IgD-negative memory B cell (primary cell): ENCODE measurements at regions not wholly inside any gene's neighbourhood (a gene's known extent, or its start where the extent isn't known, plus 50 kb on each side); places are given as distances from the start of the nearest gene placed in this dataset.
A peak's percentile ranks its signal among the peaks of the same experiment; 100 is the strongest.
"Not testable (repeated sequence)": the region's sequence is repeated elsewhere in the genome, so short reads cannot be mapped to it uniquely, and the experiment has no call there.

ENCODE experiments used
- H3K27ac Mint-ChIP-seq, 3 donors: one replicate each; pipeline ENCODE4 v1.8.0; 2020 to 2022; ENCODE audit warnings: mild to moderate bottlenecking in 3 of 3, mixed read lengths in 3 of 3, moderate library complexity in 1 of 3
- H3K27me3 Mint-ChIP-seq: one replicate; pipeline ENCODE4 v1.8.0; 2021; ENCODE audit warnings: mixed read lengths
- H3K36me3 Mint-ChIP-seq: one replicate; pipeline ENCODE4 v1.8.0; 2020; ENCODE audit warnings: mild to moderate bottlenecking, mixed read lengths
- H3K4me1 Mint-ChIP-seq, 3 donors: one replicate each; pipeline ENCODE4 v1.8.0; 2020 to 2022; ENCODE audit warnings: mixed read lengths in 3 of 3, mild to moderate bottlenecking in 1 of 3
- H3K4me3 Mint-ChIP-seq, 4 donors: one replicate each; pipeline ENCODE4 v1.8.0; 2020 to 2022; ENCODE audit warnings: mild to moderate bottlenecking in 4 of 4, mixed read lengths in 4 of 4, moderate library complexity in 3 of 4
- H3K9me3 Mint-ChIP-seq, 3 donors: one replicate each; pipeline ENCODE4 v1.8.0; 2020 to 2021; ENCODE audit warnings: mixed read lengths in 3 of 3, mild to moderate bottlenecking in 1 of 3

DNA sequence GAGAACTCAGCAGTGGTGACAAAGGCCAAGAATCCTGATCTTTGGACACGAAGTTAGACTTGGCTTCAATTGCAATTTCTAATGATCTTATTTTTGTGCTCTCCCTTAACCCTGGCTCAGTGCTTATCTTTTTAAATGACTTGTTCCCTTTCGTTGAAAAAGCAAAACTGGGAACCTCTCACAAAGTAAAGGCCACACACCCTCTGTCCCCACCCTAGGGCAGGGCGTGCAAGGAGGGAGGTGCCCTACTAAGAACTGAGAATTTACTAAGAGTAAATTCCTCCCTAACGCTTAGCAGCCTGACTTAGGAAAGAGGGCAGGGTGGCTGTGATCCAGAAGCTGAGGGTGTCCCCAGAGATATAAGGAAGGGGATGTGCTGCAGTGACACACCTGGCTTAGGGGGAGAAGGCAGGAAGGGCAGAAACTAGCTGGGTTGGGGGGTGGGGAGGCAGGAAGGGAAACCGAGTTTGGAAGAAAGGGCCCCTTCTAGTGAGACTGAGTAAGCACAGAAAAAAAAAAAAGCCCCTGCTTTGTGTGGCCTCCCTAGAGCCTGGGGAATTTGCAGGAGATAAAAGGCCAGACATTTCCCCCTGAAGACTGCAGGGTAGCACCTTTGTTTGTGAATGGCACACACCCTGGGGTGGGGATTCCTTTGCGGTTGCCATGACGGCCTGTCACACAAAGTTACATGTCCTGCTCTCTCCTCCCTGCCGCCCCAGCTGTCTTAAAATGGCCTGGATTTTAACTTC is 435.1 kb downstream of the EFNB2 start:
- Mint-ChIP-seq H3K9me3 (peaks cover 0 to 8% (median 2%) of the 10 kb centered on the region in 3 donors), H3K4me1 (no peaks in the 10 kb centered on the region), H3K27me3 (no peaks in the 10 kb centered on the region), H3K4me3 (no peak overlapping the region), H3K36me3 (peaks cover 1% of the 10 kb centered on the region), H3K27ac (no peak overlapping the region)

GRCh38 chr13:106099765-106100164 is 435.7 kb downstream of the EFNB2 start:
- no peak overlapping the region for H3K27ac Mint-ChIP-seq
- H3K36me3 Mint-ChIP-seq = peaks cover 1% of the 10 kb centered on the region
- no peaks in the 10 kb centered on the region for H3K4me1 Mint-ChIP-seq
- no peaks in the 10 kb centered on the region for H3K27me3 Mint-ChIP-seq
- H3K9me3 Mint-ChIP-seq = peaks cover 0 to 8% (median 2%) of the 10 kb centered on the region in 3 donors
- no peak overlapping the region for H3K4me3 Mint-ChIP-seq

GRCh38 chr13:106098778-106099177 is 436.7 kb downstream of the EFNB2 start:
- Mint-ChIP-seq H3K4me1 (no peaks in the 10 kb centered on the region), H3K36me3 (peaks cover 1% of the 10 kb centered on the region), H3K27me3 (no peaks in the 10 kb centered on the region), H3K27ac (no peak overlapping the region), H3K9me3 (peaks cover 0 to 7% (median 2%) of the 10 kb centered on the region in 3 donors), H3K4me3 (no peak overlapping the region)

DNA sequence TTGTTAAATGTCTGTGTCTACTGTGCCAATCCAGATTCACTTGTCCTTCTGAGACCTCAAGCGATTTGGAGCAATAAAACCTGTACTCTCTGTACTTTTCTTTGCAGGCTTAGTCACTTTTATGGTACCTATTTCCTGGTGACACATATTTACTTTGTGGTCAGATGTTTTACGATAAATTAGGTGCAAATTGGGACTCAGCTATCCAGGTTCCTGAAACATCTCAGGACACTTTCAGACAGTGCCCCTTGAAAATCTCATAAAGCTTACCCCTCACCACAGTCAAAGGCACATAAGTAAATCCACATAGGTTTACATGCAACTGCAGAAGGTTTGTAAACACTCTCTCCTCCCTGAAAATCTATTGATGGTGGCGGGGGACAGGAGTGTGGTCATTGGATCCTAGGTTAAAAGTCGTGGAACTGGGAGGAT is 438.8 kb downstream of the EFNB2 start:
- Mint-ChIP-seq H3K27me3 (no peaks in the 10 kb centered on the region), H3K27ac (no peak overlapping the region), H3K36me3 (peaks cover 1% of the 10 kb centered on the region), H3K4me1 (no peaks in the 10 kb centered on the region), H3K4me3 (no peak overlapping the region), H3K9me3 (peaks cover 4 to 6% (median 4%) of the 10 kb centered on the region in 3 donors)

DNA sequence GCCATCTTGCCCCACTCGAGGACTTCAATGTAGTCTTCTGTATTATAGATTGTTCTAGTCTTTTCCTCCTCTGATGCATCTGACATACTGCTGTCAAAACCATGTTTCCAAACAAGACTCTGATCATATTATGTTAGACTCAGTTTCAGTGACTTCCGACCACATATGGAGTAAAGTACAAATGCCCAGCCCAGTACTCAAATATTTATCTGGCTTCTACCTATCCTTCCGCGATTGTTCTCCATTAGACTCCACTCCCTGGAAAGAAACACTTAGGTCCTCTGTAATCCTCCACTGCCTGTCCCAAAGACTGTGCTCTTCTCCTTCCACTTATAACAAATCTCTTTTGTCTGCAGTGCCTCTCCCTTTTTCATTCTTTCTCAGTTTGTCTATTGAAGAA is 439.5 kb downstream of the EFNB2 start:
- no peak overlapping the region for H3K27ac Mint-ChIP-seq
- no peaks in the 10 kb centered on the region for H3K27me3 Mint-ChIP-seq
- peaks cover 1% of the 10 kb centered on the region for H3K36me3 Mint-ChIP-seq
- no peak overlapping the region for H3K4me3 Mint-ChIP-seq
- H3K9me3 Mint-ChIP-seq = peaks cover 4 to 6% (median 4%) of the 10 kb centered on the region in 3 donors
- no peaks in the 10 kb centered on the region for H3K4me1 Mint-ChIP-seq

DNA sequence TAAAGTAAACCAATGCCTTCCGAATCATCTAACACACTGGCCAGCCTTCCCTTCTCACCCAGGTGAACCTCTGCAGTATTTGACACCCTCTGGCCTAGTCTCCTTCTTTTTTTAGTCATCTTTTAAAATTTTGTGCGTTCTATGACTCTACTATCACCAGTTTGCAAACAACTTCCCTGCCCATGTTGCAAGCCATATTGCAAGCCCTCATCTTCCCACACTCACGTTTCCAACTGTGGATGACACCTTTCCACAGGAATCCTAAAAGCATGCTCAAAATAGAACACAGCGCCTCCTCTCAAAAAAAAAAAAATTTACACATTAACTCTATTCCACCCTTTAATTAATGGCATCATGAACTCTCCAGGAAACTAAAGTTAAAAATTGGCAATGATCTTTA is 440.1 kb downstream of the EFNB2 start:
- no peaks in the 10 kb centered on the region for H3K27me3 Mint-ChIP-seq
- H3K9me3 Mint-ChIP-seq = peaks cover 4 to 6% (median 4%) of the 10 kb centered on the region in 3 donors
- H3K4me1 Mint-ChIP-seq = no peaks in the 10 kb centered on the region
- H3K27ac Mint-ChIP-seq = no peak overlapping the region
- H3K36me3 Mint-ChIP-seq = peaks cover 1% of the 10 kb centered on the region
- H3K4me3 Mint-ChIP-seq = no peak overlapping the region

GRCh38 chr13:106090001-106090400 is 445.5 kb downstream of the EFNB2 start:
- H3K36me3 Mint-ChIP-seq = no peaks in the 10 kb centered on the region
- peaks cover 0 to 4% (median 2%) of the 10 kb centered on the region in 3 donors for H3K9me3 Mint-ChIP-seq
- H3K27me3 Mint-ChIP-seq = no peaks in the 10 kb centered on the region
- H3K4me3 Mint-ChIP-seq = no peak overlapping the region
- H3K27ac Mint-ChIP-seq = peak overlapping the region in 1 of 3 donors; percentile 75
- no peaks in the 10 kb centered on the region for H3K4me1 Mint-ChIP-seq

- Mint-ChIP-seq H3K27me3 (no peaks in the 10 kb centered on the region), H3K9me3 (peaks cover 0 to 4% (median 2%) of the 10 kb centered on the region in 3 donors), H3K4me3 (peak overlapping the region in 1 of 4 donors; percentile 3), H3K4me1 (no peaks in the 10 kb centered on the region), H3K36me3 (no peaks in the 10 kb centered on the region), H3K27ac (no peak overlapping the region)
Observed at GRCh38 chr13:106089261-106089980, 446.0 kb downstream of the EFNB2 start.

GRCh38 chr13:106088085-106088484 is 447.4 kb downstream of the EFNB2 start:
- Mint-ChIP-seq H3K36me3 (no peaks in the 10 kb centered on the region), H3K4me1 (no peaks in the 10 kb centered on the region), H3K4me3 (no peak overlapping the region), H3K27me3 (no peaks in the 10 kb centered on the region), H3K9me3 (peaks cover 0 to 4% (median 2%) of the 10 kb centered on the region in 3 donors), H3K27ac (no peak overlapping the region)

- H3K27me3 Mint-ChIP-seq = no peaks in the 10 kb centered on the region
- H3K9me3 Mint-ChIP-seq = peaks cover 0 to 2% (median 0%) of the 10 kb centered on the region in 3 donors
- no peaks in the 10 kb centered on the region for H3K36me3 Mint-ChIP-seq
- H3K4me1 Mint-ChIP-seq = no peaks in the 10 kb centered on the region
- H3K4me3 Mint-ChIP-seq = no peak overlapping the region
- no peak overlapping the region for H3K27ac Mint-ChIP-seq
Observed at GRCh38 chr13:106087201-106087600, 448.3 kb downstream of the EFNB2 start.

GRCh38 chr13:106083620-106084350 is 451.7 kb downstream of the EFNB2 start:
- no peaks in the 10 kb centered on the region for H3K36me3 Mint-ChIP-seq
- no peak overlapping the region for H3K27ac Mint-ChIP-seq
- H3K9me3 Mint-ChIP-seq = peaks cover 0 to 9% (median 2%) of the 10 kb centered on the region in 3 donors
- no peaks in the 10 kb centered on the region for H3K27me3 Mint-ChIP-seq
- H3K4me1 Mint-ChIP-seq = no peaks in the 10 kb centered on the region
- no peak overlapping the region for H3K4me3 Mint-ChIP-seq

DNA sequence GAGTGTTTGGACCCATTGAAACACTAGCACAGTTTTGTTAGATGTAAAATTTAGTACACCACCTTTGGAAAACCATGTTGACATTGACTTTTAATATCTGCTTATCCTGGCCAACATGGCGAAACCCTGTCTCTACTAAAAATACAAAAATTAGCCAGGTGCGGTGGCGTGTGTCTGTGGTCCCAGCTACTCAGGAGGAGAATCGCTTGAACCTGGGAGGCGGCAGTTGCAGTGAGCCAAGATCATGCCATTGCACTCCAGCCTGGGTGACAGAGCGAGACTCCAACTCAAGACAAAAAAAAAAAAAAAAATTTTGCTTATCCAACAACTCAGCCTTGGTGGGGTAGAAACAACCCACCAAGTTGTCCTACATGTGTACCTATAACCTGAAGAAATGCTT is 454.2 kb downstream of the EFNB2 start:
- H3K4me3 Mint-ChIP-seq, H3K36me3 Mint-ChIP-seq, H3K27ac Mint-ChIP-seq, H3K9me3 Mint-ChIP-seq, H3K4me1 Mint-ChIP-seq, H3K27me3 Mint-ChIP-seq: not testable (repeated sequence)

- Mint-ChIP-seq H3K9me3 (peaks cover 0 to 9% (median 2%) of the 10 kb centered on the region in 3 donors), H3K4me1 (no peaks in the 10 kb centered on the region), H3K27ac (no peak overlapping the region), H3K4me3 (no peak overlapping the region), H3K36me3 (no peaks in the 10 kb centered on the region), H3K27me3 (no peaks in the 10 kb centered on the region)
Observed at GRCh38 chr13:106078191-106078590, 457.3 kb downstream of the EFNB2 start.

DNA sequence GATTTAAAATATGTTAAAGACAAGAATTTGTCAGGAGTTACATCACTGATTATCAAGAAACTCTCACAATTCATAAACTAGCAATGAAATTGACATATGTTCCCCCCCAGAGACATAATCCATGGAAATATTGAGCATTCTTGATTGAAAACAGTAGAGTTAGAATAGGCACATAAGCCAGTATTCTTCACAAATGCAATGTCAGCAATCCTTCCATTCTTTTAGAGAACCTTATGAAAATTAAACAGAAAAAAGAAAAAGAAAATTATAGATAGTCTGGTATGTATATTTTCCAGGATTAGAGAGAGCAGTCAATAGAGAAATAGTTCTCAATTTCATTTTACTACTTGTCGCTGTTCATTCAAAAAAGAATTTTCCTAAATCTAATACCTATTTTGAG is 458.4 kb downstream of the EFNB2 start:
- Mint-ChIP-seq H3K4me1 (no peaks in the 10 kb centered on the region), H3K36me3 (no peaks in the 10 kb centered on the region), H3K27ac (no peak overlapping the region), H3K4me3 (no peak overlapping the region), H3K27me3 (no peaks in the 10 kb centered on the region), H3K9me3 (peaks cover 0 to 9% (median 4%) of the 10 kb centered on the region in 3 donors)

DNA sequence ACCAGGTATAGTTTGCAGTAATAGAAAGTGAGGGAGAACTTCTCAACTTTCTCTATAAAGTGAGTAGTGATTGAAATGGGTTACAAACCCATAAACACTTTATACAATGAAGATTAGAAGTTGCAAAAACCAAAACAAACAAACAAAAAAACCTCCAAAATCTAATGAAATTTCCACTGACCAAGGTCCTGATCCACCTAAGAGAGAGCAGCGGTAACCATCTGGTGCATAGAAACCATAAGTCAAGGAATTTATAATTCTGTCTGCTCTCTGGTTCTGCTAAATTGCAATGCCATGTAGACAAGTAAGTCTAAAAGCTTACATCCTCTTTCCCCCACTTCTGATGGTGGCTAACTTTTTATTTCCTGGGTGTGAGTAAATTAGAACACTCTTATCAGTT is 463.4 kb downstream of the EFNB2 start:
- Mint-ChIP-seq H3K36me3 (no peaks in the 10 kb centered on the region), H3K4me1 (no peaks in the 10 kb centered on the region), H3K27me3 (no peaks in the 10 kb centered on the region), H3K27ac (no peak overlapping the region), H3K9me3 (peaks cover 0 to 4% (median 0%) of the 10 kb centered on the region in 3 donors), H3K4me3 (no peak overlapping the region)
